ENCODE measurements at regions not wholly inside any gene's neighbourhood (a gene's known extent, or its start where the extent isn't known, plus 50 kb on each side); places are given as distances from the start of the nearest gene placed in this dataset.

DNA sequence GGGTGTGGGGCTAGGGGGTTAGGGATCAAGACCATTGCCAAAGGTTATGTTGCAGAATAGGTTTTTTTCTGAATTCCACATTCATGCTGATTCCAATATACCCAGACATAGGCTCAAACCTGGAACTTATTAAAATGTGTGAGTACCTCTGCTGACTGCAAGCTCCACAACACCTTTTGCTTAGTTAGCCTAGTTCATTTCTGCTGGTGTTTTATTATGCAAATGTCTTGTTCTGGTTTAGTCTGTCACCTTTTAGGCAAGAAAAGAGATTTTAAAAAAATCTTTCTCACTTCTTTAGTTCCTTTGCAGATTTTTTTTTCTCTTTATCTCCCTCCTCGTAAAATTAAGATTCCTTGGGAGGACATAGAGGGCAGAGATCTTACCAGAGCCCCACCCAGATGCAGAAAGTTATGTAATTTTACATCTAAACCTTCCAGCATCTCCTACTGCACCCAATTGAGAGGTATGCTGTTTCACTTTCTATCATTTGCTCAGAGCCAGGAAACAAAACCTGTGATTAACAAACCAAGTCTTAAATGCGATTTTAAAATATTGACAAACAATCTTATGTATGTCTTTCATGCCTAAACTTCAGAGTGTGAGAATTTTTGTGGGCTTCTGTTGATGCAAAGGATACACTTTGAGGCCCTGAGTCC is 190.7 kb upstream of the CLNK start:
- 92% methylated on average over 2 of the region's 2 CpGs; no CpG with 5 or more reads in 1 of the 2 experiments for WGBS, 2 experiments (ENCODE audit: extremely low coverage in 1 of 2, insufficient coverage in 1 of 2, insufficient read length in 1 of 2, insufficient replicate concordance in 2 of 2, low coverage in 1 of 2, low lambda C conversion rate in 2 of 2, missing lambda C conversion rate in 1 of 2)
- H3K9me3 ChIP-seq (ENCODE audit: insufficient read depth in 2 of 2, low read depth in 1 of 2, low read length in 1 of 2): no peaks in the 10 kb centered on the region
- ChIA-PET CTCF (ENCODE audit: partially characterized antibody) (interaction anchor here (0.6 to 0.9 kb wide), 2 partner anchors 16 to 414 kb away, joined by 4 to 6 read pairs; no protein-coding TSS in a partner anchor), POLR2A (ENCODE audit: partially characterized antibody) (interaction anchor here (0.6 kb wide), 1 partner anchor 23 kb away, joined by 5 read pairs; no protein-coding TSS in a partner anchor)
- TF ChIP-seq SUZ12 (IDR thresholded peaks at IDR 0.05; ENCODE audit: low read length) (no peak), CREB1 (IDR thresholded peaks at IDR 0.05) (no peak), POLR2AphosphoS5 (IDR thresholded peaks at IDR 0.05; ENCODE audit: low read depth, low read length) (no peak), HDAC6 (IDR thresholded peaks at IDR 0.05; ENCODE audit: low read depth, low read length) (no peak), SIN3A (conservative IDR thresholded peaks at IDR 0.05 in 1 of 2, IDR thresholded peaks at IDR 0.05 in 1 of 2; ENCODE audit: low read depth in 1 of 2, low read length in 2 of 2) (no peak), JUND (IDR thresholded peaks at IDR 0.05; ENCODE audit: low read length) (no peak), EP300 (IDR thresholded peaks at IDR 0.05; ENCODE audit: borderline replicate concordance in 1 of 2, low read depth in 2 of 2, low read length in 2 of 2) (no peak), RFX5 (IDR thresholded peaks at IDR 0.05; ENCODE audit: borderline replicate concordance, low read depth, low read length) (no peak), YY1 (IDR thresholded peaks at IDR 0.05; ENCODE audit: low read depth, low read length) (no peak), HDAC2 (IDR thresholded peaks at IDR 0.05; ENCODE audit: borderline replicate concordance in 1 of 2, low read depth in 2 of 2, low read length in 2 of 2) (no peak), MAFK (IDR thresholded peaks at IDR 0.05; ENCODE audit: low read depth, low read length) (no peak), SIRT6 (IDR thresholded peaks at IDR 0.05; ENCODE audit: low read length) (no peak)
- TF ChIP-seq, protein P1, sequence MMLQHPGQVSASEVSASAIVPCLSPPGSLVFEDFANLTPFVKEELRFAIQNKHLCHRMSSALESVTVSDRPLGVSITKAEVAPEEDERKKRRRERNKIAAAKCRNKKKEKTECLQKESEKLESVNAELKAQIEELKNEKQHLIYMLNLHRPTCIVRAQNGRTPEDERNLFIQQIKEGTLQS (IDR thresholded peaks at IDR 0.05; ENCODE audit: insufficient read depth, low read depth, low read length): no peak
- no peaks in the 10 kb centered on the region for H3K79me1 ChIP-seq (ENCODE audit: low read depth, low read length)
- H3K4me2 ChIP-seq (ENCODE audit: insufficient read depth in 1 of 2, low read depth in 2 of 2, low read length in 2 of 2): no peak overlapping the region
- no peak overlapping the region for H2AK5ac ChIP-seq (ENCODE audit: low read depth, low read length)
- H3K4ac ChIP-seq (replicated peaks; ENCODE audit: insufficient read length, low read depth, low read length): no peak overlapping the region
- no peak overlapping the region for H2BK15ac ChIP-seq (ENCODE audit: low read length)
- no peak overlapping the region for H2BK20ac ChIP-seq (ENCODE audit: low read length)
- no peak overlapping the region for H2BK5ac ChIP-seq (ENCODE audit: low read depth, low read length)
- no peaks in the 10 kb centered on the region for H3K4me1 ChIP-seq (replicated peaks in 1 of 4; ENCODE audit: control insufficient read depth in 3 of 4, insufficient read depth in 4 of 4, low read length in 3 of 4)
- H4K8ac ChIP-seq (ENCODE audit: extremely low read depth, insufficient read depth, low read length): no peak overlapping the region
- no peak overlapping the region for H4K91ac ChIP-seq (replicated peaks; ENCODE audit: insufficient read length, low read length)
- H3K9ac ChIP-seq (replicated peaks in 1 of 4; ENCODE audit: extremely low read depth in 1 of 4, low read depth in 3 of 4, low read length in 3 of 4): no peak overlapping the region
- no peak overlapping the region for H2BK12ac ChIP-seq (ENCODE audit: low read depth, low read length)
- H3K27me3 ChIP-seq (replicated peaks in 1 of 4; ENCODE audit: control insufficient read depth in 3 of 4, extremely low read depth in 1 of 4, insufficient read depth in 3 of 4, low read length in 3 of 4): no peaks in the 10 kb centered on the region
- no peaks in the 10 kb centered on the region for H3K36me3 ChIP-seq (ENCODE audit: control insufficient read depth in 2 of 4, insufficient read depth in 4 of 4, low read length in 3 of 4)
- no peak overlapping the region for H4K5ac ChIP-seq (ENCODE audit: insufficient read length, low read depth, low read length)
- no peak overlapping the region for H3K27ac ChIP-seq (ENCODE audit: low read depth, low read length)
- no peaks in the 10 kb centered on the region for H3K79me2 ChIP-seq (ENCODE audit: control insufficient read depth in 1 of 2, insufficient read depth in 2 of 2, low read length in 2 of 2)
- no peak overlapping the region for H3K56ac ChIP-seq (replicated peaks; ENCODE audit: insufficient read length, low read depth, low read length)
- DNase-seq (ENCODE audit: low read depth in 1 of 2, low spot score in 2 of 2): no peak
- no peak for FAIRE-seq
- H2AFZ ChIP-seq (ENCODE audit: low read length): no peak overlapping the region
- H2BK120ac ChIP-seq (replicated peaks; ENCODE audit: low read depth, low read length): no peak overlapping the region
- no peak overlapping the region for H3K14ac ChIP-seq (ENCODE audit: insufficient read length)
- H3K23me2 ChIP-seq (ENCODE audit: low read depth, low read length): no peaks in the 10 kb centered on the region; the same call in 1 of the 2 replicates
- no peak overlapping the region for H3K4me3 ChIP-seq (ENCODE audit: extremely low read depth in 1 of 4, insufficient read depth in 2 of 4, low read depth in 3 of 4, low read length in 4 of 4)
- H3K18ac ChIP-seq (ENCODE audit: extremely low read depth, low read length): no peak overlapping the region
- H3K23ac ChIP-seq (ENCODE audit: insufficient read length): no peak overlapping the region
- no peaks in the 10 kb centered on the region for H4K20me1 ChIP-seq (replicated peaks in 1 of 2; ENCODE audit: control insufficient read depth in 1 of 2, insufficient read depth in 2 of 2, low read length in 2 of 2)

All from H1 (cell line).